Activated CD4-positive, alpha-beta T cell treated with anti-CD3 and anti-CD28 coated beads for 24 hours (primary cell): ENCODE measurements at regions not wholly inside any gene's neighbourhood (a gene's known extent, or its start where the extent isn't known, plus 50 kb on each side); places are given as distances from the start of the nearest gene placed in this dataset.

Experiments used
- DNase-seq, 2 donors: peaks; one replicate each; pipeline ENCODE4 v3.0.0-alpha.2; 2020; ENCODE audit warnings: low read depth in 2 of 2

GRCh38 chr11:76721755-76722677 lies 51.5 kb upstream of the LRRC32 start:
- peak; percentile 68 to 77 for DNase-seq

GRCh38 chr11:76723142-76723541 lies 52.6 kb upstream of the LRRC32 start:
- DNase-seq, result no peak

GRCh38 chr11:76723548-76723947 lies 53.0 kb upstream of the LRRC32 start:
- DNase-seq, result no peak

GRCh38 chr11:76724171-76724768 lies 53.7 kb upstream of the LRRC32 start:
- DNase-seq, result no peak

- DNase-seq, result no peak
Measured at GRCh38 chr11:76728227-76728626, 54.9 kb upstream of the TSKU start.

GRCh38 chr11:76728778-76729177 lies 54.4 kb upstream of the TSKU start:
- DNase-seq, result no peak

GRCh38 chr11:76729214-76729613 lies 53.9 kb upstream of the TSKU start:
- DNase-seq, result no peak

- no peak for DNase-seq
Measured at GRCh38 chr11:76730887-76731565, 52.1 kb upstream of the TSKU start.

- DNase-seq, result no peak
Measured at GRCh38 chr11:76732643-76733042, 50.5 kb upstream of the TSKU start.
